ENCODE measurements at regions not wholly inside any gene's neighbourhood (a gene's known extent, or its start where the extent isn't known, plus 50 kb on each side); places are given as distances from the start of the nearest gene placed in this dataset.

DNA sequence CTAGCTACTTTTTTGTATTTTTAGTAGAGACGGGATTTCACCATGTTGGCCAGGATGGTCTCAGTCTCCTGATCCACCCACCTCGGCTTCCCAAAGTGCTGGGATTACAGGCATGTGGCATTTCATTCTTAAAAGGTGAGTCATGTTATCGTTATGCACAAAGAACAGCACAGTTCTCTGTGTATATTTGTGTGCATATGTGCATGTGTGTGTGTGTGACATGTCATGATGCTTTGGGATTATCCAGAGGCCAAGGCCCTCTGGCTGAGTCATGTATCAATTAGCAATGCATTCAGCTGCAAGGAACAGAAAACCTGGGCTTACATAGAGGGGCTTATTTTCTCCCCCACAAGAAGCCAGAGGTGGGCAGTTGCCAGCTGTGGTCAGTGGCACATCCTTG lies 301.7 kb upstream of the KAZN start:
- no peaks in the 10 kb centered on the region for H3K36me3 ChIP-seq (ENCODE audit: control insufficient read depth in 2 of 2, extremely low read depth in 1 of 2, insufficient read depth in 2 of 2, low read length in 2 of 2)
- no TSS peak for BruUV-seq (replicated peaks)
- TF ChIP-seq POLR2AphosphoS5 (IDR thresholded peaks at IDR 0.05; ENCODE audit: insufficient read depth, low read depth, low read length) (no peak), JUN (IDR thresholded peaks at IDR 0.05; ENCODE audit: borderline replicate concordance, insufficient read depth, insufficient read length, low read depth) (no peak), EZH2 (IDR thresholded peaks at IDR 0.05; ENCODE audit: borderline replicate concordance, low read depth, low read length, severe bottlenecking) (no peak), FOS (IDR thresholded peaks at IDR 0.05; ENCODE audit: borderline replicate concordance, insufficient read depth, low read length) (no peak), GATA2 (IDR thresholded peaks at IDR 0.05; ENCODE audit: insufficient read depth, insufficient read length, low read depth, low read length) (no peak)
- TF ChIP-seq, protein P1, sequence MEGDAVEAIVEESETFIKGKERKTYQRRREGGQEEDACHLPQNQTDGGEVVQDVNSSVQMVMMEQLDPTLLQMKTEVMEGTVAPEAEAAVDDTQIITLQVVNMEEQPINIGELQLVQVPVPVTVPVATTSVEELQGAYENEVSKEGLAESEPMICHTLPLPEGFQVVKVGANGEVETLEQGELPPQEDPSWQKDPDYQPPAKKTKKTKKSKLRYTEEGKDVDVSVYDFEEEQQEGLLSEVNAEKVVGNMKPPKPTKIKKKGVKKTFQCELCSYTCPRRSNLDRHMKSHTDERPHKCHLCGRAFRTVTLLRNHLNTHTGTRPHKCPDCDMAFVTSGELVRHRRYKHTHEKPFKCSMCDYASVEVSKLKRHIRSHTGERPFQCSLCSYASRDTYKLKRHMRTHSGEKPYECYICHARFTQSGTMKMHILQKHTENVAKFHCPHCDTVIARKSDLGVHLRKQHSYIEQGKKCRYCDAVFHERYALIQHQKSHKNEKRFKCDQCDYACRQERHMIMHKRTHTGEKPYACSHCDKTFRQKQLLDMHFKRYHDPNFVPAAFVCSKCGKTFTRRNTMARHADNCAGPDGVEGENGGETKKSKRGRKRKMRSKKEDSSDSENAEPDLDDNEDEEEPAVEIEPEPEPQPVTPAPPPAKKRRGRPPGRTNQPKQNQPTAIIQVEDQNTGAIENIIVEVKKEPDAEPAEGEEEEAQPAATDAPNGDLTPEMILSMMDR (IDR thresholded peaks at IDR 0.05; ENCODE audit: extremely low read depth in 1 of 2, insufficient read depth in 1 of 2, low read depth in 1 of 2, low read length in 2 of 2), result no peak
- TF ChIP-seq, protein P2, sequence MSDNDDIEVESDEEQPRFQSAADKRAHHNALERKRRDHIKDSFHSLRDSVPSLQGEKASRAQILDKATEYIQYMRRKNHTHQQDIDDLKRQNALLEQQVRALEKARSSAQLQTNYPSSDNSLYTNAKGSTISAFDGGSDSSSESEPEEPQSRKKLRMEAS (IDR thresholded peaks at IDR 0.05; ENCODE audit: insufficient read depth, insufficient read length), result no peak
- no peak overlapping the region for H3K4me3 ChIP-seq (replicated peaks in 1 of 3; ENCODE audit: insufficient read depth in 1 of 3, low read depth in 1 of 3, low read length in 3 of 3)
- no peak overlapping the region for H2AFZ ChIP-seq (ENCODE audit: low read depth, low read length)
- DNase-seq (ENCODE audit: low read depth, low spot score) (no peak), FAIRE-seq (no peak)
- H4K20me1 ChIP-seq (replicated peaks; ENCODE audit: control insufficient read depth, extremely low read depth, insufficient read depth, low read length), result no peaks in the 10 kb centered on the region
- no peaks in the 10 kb centered on the region for H3K79me2 ChIP-seq (ENCODE audit: control insufficient read depth, insufficient read depth, low read length)
- H3K4me1 ChIP-seq (ENCODE audit: control insufficient read depth, extremely low read depth, insufficient read depth, low read length), result no peaks in the 10 kb centered on the region
- no peak overlapping the region for H3K27ac ChIP-seq (ENCODE audit: insufficient read depth, low read depth, low read length)
- CTCF ChIA-PET, result no interaction called here
- intact Hi-C loops (cut with micrococcal nuclease) (no loop called here), dilution Hi-C loops (cut with MboI; ENCODE audit: extremely low pct_ligation_motif_present, low sequenced_read_pairs) (no loop called here)
- H3K27me3 ChIP-seq (ENCODE audit: control insufficient read depth in 2 of 2, insufficient read depth in 2 of 2, low read length in 2 of 2), result no peaks in the 10 kb centered on the region
- H3K9ac ChIP-seq (replicated peaks; ENCODE audit: extremely low read depth, insufficient read depth, low read length), result no peak overlapping the region
- no peak overlapping the region for H3K4me2 ChIP-seq (ENCODE audit: insufficient read depth, low read length)
- no peaks in the 10 kb centered on the region for H3K9me1 ChIP-seq (replicated peaks; ENCODE audit: control insufficient read depth, extremely low read depth, insufficient read depth, low read length)
- POLR2A ChIA-PET, result no interaction called here
- peaks cover 3% of the 10 kb centered on the region for H3K9me3 ChIP-seq (replicated peaks; ENCODE audit: control insufficient read depth, insufficient read depth, low read length)
